ENCODE measurements at regions not wholly inside any gene's neighbourhood (a gene's known extent, or its start where the extent isn't known, plus 50 kb on each side); places are given as distances from the start of the nearest gene placed in this dataset.
"Not testable (repeated sequence)": the region's sequence is repeated elsewhere in the genome, so short reads cannot be mapped to it uniquely, and the experiment has no call there.

DNA sequence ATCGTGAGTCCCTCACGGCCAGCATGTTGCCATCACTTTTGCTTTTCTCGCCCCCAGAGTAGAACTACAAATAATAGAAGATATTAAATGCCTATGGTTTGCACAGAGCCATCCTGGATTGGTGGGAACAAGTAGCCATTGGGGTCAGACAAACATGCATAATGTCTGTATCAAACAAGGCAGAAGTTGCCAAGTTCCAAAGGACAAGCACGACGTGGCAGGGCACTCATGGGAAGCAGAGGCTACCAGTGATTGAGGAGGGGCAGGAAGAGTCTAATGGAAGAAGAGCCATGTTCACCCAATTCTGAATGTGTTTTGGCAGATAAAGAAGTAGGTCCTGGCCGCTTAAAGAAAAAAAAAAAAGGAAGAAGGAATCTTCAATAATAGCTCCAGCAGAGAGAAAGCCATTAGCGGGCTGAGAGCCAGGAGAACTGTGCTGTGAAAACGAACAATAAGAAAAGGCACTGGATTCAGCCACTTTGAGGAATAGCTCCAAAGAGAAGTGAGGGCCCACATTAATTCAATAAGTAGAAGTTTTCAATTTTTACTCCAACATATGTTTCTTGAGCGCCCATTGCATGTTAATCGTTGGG, 153.7 kb upstream of the ADCY2 start:
- DNase-seq: no peak

DNA sequence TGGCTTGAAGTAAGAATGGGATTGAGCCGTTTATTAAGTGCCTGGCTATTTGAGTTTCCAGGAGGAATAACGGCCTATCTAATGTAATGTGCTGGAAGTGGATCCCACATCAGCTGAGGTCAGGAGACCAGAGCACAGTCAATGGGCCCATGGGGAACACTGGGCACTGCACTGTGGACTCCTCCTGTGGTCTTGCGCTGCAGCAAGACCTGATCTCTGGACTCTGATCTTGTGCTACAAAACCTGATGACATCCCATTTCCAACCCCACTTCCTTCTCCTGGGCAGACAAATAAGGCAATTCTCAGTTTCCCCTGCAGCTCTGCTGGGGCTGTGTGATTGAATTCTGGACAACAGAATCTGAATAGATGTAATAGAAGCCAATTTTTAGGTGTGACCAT, 151.7 kb upstream of the ADCY2 start:
- no peak for DNase-seq

DNA sequence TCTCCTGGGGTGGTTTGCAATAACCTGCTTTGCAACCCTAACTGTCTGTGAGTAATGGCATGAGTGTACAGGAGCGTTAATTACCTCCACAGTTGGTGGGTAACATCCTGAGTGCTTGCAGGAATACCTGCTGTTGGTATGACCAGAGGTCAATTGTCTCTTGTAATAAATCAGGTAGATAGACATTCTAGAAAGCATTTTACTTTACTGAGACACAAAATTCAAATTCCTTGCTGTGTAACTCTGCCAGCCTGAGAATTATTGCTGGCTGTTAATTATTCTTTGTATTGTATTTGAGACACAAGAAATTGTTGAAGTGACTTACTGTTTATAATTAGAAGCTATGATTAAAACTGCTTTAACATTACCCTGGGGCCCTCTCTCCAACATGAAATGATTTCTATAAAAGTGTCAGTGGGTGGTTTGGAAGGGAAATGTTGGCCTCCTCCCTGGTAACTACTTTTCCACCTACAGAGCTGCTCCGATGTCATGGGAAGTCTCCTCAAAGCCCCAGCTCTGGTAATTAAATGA, 150.8 kb upstream of the ADCY2 start:
- no peak for DNase-seq

DNA sequence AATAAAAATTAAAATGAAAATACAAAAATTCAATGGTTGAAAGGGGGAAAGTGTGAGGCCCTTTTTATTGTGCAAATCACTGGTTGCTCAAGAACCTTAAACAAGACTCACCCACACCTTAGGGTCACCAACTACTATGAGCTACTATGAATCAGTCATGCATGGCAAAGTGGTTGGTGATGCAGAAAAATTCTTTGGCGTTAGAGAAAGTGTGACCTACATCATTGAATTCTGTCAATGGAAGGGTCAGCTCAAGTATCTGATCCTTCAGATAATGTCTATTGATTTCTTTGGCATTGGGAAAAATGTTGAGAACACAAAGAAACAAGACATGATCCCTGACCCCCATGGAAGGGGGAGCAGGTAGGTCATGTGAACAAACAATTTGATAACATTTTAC, 149.7 kb upstream of the ADCY2 start:
- no peak for DNase-seq

DNA sequence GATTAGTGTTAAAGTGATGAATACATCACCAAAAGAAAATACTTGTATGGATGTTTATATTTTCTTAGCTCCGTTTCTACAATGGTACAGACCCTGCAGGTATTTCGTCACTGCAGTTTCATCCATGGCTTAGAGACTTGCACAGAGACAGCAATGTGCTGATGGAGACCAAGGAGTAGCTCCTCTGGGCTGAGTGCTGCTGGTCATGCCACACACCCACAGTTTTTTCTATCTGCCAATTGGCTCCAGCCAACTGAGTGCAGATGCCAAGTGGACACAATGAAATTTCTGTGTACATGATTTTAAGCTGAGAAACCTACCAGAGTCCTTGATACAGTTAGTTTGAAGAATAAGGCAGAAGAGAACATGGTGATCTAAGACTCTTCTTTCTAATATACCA, 145.9 kb upstream of the ADCY2 start:
- DNase-seq: no peak

DNA sequence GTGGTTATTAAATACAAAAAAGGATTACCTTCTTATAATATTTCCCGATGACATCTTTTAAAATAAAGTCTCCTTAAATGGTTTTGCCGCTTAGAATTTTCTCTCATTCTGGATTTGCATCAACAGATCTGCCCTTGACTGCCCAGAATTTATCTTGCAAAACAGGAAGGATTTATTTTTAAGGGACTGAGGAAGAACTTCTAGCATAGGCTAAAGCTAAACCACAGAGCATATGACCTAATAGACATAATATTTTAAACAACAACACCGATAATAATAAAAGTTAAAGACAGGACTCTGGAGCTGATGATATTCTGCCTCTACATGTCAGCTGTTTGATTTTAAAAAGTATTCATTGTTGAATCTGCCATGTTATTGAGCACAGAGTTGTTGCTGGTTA, 145.3 kb upstream of the ADCY2 start:
- DNase-seq: peak; percentile 18

DNA sequence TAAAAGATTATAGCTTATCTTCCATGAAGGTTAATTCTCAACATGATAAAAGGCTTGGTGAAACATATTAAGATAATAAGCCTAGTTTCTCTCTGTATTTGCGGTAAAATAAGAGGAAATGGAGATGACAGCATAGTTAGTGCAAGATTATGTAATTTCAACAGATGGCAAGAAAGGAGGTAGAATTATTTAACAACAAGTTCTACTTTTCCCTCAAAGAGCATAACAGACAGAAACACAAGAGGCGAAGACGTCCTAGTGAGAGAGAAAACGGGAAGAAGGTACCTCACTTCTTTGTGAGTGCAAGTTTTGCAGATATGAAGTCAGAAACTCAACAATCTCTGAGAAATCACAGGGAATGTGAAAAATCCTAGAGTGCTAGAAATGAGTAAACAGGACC, 144.8 kb upstream of the ADCY2 start:
- peak; percentile 48 for DNase-seq

DNA sequence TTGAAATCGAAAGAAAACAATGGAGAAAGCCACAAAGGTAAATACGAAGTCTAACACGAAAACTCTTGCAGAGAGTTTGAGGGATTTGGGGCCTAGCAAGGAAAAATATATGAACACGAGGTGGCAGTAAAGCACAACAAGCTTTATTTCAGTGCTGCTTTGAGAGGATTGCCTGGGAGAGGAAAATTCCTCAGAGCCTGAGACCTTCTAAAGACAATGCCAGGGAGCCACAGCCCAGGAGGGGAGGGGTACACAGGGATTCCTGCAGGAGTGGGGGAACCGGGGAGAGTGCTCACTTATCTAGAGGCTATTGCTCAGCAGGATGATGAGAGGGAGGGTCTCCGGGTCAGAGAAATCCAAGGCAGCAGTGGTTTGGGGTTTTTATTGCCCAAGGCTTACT, 134.9 kb upstream of the ADCY2 start:
- no peak for DNase-seq

DNA sequence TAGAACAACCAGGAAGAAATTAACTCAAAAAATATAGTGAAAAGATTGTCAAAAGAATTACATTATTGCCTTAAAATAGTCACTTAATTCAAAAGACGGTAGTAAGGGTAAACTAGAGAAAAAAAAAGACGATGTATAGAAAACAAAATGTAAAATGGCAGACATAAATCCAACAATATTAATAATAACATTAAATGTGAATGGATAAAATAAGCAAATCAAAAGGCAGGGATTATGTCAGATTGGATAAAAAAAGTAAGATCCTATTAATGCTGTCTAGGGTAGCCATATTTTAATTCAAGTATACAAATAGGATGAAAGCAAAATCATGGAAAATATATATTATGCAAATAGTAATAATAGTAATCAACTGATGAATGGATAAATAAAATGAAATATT, 134.0 kb upstream of the ADCY2 start:
- no peak for DNase-seq

DNA sequence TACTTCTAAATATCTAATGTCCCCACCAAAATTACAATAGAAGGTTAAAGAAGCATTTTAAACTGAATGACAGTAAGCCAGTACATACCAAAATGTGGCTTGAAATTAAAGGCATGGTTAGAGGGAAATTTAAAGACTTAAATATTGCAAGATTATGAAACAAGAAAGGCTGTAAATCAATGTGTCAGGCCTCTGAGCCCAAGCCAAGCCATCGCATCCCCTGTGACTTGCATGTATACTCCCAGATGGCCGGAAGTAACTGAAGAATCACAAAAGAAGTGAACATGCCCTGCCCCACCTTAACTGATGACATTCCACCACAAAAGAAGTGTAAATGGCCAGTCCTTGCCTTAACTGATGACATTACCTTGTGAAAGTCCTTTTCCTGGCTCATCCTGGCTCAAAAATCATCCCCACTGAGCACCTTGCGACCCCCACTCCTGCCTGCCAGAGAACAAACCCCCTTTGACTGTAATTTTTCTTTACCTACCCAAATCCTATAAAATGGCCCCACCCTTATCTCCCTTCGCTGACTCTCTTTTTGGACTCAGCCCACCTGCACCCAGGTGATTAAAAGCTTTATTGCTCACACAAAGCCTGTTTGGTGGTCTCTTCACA, 132.4 kb upstream of the ADCY2 start:
- not testable (repeated sequence) for DNase-seq

DNA sequence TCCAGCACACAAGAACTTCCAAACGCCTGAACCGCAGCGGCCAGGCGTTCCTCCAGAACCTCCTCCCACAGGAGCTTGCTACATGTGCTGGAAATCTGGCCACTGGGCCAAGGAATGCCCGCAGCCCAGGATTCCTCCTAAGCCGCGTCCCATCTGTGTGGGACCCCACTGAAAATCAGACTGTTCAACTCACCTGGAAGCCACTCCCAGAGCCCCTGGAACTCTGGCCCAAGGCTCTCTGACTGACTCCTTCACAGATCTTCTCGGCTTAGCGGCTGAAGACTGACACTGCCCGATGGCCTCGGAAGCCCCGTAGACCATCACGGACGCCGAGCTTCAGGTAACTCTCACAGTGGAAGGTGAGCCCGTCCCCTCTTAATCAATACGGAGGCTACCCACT, 130.2 kb upstream of the ADCY2 start:
- not testable (repeated sequence) for DNase-seq

DNA sequence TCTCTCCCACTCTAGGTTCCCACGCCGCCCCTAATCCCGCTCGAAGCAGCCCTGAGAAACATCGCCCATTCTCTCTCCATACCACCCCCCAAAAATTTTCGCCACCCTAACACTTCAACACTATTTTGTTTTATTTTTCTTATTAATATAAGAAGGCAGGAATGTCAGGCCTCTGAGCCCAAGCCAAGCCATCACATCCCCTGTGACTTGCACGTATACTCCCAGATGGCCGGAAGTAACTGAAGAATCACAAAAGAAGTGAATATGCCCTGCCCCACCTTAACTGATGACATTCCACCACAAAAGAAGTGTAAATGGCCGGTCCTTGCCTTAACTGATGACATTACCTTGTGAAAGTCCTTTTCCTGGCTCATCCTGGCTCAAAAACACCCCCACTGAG, 127.2 kb upstream of the ADCY2 start:
- DNase-seq: not testable (repeated sequence)

DNA sequence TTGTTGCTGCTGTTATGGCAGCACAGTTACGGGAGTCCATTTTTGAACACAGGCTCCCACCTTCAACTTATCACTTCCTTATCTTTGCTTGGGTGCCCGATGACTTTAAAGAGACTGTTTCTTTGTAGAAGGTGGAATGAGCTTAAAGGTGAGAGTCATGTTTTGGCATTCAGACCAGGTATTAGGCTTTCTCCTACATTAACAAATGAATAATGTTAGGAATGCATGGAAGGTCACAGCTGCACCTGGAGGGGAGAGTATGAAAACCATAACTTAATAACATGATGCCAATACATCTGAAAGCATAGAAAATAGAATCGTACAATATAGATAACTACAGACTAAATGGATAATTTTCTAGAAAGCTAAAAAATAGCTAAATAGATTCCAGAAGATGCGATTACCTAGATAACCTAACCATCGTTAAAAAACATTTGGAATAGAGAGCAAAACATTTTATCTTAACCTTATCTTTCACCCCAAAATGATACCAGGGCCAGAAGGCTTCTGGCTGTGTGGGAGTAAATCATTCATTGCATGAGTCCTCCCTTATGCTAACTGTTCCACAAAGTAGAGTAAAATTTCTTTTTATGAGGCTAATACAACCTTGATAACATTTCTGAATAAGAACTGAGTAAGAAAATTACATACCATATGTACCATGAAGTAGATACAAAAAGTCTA, 126.2 kb upstream of the ADCY2 start:
- no peak for DNase-seq

DNA sequence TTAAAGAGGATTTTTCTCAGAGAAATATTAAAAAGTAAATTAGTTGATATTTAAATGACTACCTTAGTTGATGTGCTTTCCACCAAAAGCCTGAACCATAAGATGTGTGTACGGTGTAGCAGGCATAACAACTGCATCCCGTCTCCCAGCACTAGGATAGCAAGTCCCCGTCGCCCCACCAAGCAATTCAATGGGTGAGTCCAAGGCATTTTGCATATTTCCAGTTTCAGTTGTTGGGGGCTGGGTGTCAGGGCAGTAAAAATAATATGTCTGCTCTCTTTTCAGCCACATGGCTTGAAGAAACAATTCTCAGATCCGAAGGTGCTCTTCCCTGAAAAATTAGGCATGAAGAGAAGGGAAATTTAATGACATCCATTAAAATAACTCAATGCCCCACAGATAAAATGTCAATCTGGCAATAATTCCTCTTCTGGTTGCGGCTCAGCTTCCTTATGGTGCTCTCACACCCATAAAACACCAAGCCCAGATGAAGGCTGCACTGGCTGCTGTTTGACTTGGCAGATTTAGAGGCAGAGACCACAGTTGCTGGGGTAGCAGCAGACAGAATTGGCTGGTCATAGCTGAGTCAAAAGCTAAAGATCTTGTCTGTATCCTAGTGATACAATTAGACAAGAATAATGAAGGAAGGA, 124.4 kb upstream of the ADCY2 start:
- DNase-seq: no peak

DNA sequence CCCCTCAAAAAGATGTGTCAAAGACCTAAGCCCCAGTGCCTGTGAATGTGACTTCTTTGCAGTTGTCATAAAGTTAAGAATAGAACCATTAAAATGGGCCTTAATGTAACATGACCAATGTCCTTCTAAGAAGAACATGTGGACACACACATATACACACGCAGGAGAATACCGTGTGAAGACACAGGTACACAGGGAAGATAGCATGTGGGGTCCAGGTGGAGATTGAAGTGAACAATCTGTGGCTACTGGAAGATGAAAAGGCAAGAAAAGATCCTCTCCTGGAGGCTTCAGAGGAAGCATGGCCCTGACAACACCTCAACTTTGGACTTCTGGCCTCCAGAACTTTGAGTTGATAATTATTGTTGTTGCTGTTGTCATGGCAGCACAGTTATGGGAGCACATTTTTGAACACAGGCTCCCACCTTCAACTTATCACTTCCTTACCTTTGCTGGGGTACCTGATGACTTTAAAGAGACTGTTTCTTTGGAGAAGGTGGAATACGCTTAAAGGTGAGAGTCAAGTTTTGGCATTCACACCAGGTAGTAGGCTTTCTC, 123.5 kb upstream of the ADCY2 start:
- DNase-seq: no peak

DNA sequence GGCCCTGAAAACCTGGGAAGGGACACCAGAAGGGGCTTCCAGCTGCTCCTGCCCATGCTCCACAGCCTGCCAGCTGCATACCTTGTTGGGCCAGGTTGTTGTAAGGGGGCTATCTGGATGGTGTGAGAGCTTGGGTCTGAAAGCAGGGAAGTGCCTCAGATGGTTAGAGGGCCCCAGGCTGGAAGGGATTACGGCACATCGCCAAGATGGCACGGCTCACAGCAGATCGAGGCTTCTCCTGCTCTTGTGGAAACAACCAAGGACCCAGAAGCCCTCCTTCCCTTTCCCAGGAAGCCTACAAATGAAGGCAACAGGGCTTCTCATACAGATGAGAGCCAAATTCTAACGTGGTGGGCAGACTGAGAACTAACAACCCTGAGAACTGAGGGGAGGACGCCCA, 121.7 kb upstream of the ADCY2 start:
- DNase-seq: no peak

DNA sequence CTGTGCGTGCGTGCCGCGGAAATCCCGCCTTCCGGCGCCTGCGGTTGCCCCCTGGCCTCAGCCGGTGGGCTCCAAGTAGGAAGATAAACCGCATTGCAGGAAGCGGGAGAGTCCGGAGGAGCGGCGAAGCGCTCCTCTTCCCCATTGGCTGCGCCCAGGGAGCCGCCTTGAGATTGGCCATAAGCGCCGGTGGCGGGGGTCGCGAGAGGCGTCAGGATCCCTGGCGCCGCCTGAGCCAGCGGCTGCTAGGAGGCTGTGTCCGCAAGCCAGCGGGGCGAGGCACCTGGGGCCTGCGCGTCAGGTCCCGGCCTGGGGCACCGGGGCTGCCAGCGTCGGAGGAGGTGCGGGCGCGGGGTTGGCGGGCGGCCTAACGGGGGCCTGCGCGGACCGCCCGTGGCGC, 106.3 kb upstream of the ADCY2 start:
- not testable (repeated sequence) for DNase-seq

DNA sequence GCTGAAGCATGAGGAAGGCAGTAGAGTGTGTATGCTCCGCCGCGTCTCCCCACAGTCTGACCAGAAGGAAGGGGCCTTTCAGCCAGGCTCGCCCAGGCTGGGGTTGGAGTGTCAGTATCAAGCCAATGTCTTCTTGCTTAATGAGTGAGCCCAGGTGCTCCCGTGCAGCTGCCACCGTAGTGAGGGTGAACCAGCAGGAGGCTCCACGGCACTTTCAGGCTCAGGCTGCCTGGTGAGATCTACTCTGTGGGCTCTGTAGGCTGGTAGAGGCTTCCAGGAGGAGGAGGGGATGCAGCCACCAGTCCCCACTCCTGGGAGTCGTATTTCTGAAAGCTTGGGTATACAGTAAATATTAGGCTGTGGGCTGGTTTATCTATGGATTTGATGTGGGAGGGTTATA, 98.1 kb upstream of the ADCY2 start:
- DNase-seq: not testable (repeated sequence)

DNA sequence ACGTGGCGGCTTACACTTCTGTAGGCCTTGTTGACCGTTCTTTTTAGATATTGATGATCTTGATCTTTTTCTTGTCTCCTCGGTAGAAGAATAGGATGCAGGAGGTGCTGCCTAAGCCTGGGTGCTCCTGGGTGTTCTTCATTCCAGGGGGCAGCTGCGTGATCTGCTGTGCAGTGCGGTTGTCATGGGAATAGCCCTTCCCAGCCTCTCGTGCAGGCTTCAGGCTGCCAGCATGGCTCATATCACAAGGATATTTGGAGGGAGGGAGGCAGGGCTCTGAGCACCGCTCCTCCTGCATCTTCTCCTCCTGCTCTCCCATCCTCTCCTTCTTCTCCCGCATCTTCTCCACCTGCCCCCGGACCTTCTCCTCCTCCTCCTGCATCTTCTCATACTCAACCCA, 96.2 kb upstream of the ADCY2 start:
- not testable (repeated sequence) for DNase-seq

DNA sequence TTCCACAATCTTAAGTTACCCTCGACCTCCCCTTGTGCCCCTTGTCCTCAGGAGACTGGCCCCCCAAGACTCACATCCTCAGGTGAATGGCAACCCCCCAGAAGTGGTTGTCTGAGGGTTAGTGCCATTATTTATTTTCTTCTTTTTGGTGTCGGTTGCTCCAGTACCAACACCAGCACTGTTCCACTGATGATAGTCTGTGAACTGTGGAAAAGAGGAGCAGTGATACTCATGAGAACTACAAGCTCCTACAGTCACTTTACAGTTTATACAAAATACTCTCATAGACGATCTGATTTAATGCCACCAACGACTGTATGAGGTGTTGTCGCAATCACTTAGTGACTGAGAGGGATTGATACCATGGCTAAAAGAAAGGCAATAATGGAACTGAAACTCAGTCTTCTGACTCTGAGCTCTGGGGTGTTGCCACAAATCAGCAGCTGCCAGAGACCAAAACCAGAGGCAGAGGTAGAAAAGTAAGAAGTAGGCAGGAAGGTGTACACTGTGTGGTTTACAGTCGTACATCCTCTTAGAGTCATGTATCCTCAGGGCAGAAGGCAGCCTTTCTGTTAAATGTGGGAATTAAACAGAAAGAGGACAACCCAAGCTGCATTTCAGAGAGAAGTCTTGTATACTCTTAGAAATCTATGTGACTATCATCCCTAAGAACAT, 90.8 kb upstream of the ADCY2 start:
- not testable (repeated sequence) for DNase-seq

DNA sequence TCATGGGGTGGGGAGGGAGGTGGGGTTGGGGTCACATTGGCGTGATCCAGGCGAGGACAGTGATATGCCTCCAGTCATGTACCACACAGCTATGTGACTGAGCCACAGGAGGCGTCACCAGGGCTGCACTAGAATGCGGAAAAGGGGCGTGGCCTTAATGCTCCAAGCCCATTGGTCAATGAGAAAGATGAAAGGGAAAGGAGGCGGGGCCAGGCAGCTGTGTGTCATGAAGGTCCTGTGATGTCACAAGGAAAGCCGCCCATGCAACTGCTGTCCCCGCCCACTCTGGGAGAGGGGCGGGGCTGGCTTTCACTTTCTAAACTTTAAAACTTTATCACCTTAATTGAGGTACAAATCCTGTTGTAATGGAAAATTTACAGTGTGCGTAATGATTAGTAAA, 89.4 kb upstream of the ADCY2 start:
- not testable (repeated sequence) for DNase-seq

DNA sequence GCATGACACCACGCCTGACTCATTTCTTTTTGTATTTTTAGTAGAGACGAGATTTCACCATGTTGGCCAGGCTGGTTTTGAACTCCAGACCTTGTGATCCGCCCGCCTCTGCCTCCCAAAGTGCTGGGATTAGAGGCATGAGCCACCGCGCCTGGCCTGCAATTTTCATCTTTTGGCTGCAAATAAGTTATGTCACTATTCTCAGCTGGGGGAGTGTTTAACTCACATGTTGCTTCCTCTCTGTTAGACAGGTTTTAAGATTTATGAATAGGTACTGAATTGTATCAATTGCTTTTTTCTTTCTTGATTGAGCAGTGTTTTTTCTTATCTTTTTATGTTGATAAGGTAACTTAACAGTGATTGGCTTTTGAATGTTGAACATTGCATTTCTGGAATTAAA, 88.2 kb upstream of the ADCY2 start:
- DNase-seq: not testable (repeated sequence)

DNA sequence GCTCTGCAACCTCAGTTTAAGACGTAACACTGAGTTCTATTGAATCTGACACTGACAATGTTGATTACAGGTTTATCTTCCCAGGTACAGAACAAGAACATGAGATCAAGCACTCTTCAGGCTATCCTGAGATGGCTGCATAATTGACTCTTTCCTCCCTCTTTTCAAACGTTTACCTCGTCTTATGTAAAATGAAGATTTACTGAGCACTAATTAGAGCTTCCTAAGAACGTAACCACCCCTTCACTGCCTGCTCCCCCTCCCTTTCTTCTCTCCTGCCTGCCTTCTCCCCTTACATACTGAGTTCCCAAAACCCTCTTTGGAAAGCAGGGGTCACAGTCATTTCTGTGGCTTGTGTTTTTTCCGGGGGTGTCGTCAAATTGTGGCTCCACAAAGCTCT, 86.2 kb upstream of the ADCY2 start:
- DNase-seq: not testable (repeated sequence)

Measured in GF-D8 (cell line).